ENCODE measurements at regions not wholly inside any gene's neighbourhood (a gene's known extent, or its start where the extent isn't known, plus 50 kb on each side); places are given as distances from the start of the nearest gene placed in this dataset.

DNA sequence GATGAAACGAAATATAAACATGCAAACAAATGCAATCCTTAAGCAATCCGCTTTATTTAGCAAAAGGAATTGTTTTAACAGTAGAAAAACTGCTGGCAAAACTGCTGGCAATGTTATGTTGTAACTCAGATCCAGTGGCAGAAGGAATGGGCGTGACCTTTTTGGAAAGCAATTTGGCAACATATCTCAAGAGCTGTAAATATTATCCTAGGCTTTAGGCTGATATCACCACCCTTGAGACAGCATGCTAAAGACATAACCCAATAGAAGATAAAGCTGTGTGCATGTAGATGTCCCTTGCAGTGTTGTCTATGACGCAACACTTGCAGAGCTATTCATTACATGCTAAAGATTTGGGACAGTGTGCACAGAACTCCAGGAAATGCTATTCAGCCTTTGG, 138.5 kb downstream of the DICER1 start:
- Histone ChIP-seq H3K27ac (no peak overlapping the region), H3K4me2 (no peak overlapping the region), H3K4me1 (ENCODE audit: insufficient read depth) (no peaks in the 10 kb centered on the region), H3K9me3 (ENCODE audit: low read depth) (no peaks in the 10 kb centered on the region), H3K36me3 (replicated peaks; ENCODE audit: insufficient read depth, low read depth) (no peaks in the 10 kb centered on the region), H3K4me3 (no peak overlapping the region), H3K79me2 (no peaks in the 10 kb centered on the region), H4K20me1 (ENCODE audit: insufficient read depth, poor library complexity, severe bottlenecking) (no peaks in the 10 kb centered on the region), H3K9me2 (replicated peaks; ENCODE audit: insufficient read depth) (no peaks in the 10 kb centered on the region), H2AFZ (no peak overlapping the region), H3K27me3 (no peaks in the 10 kb centered on the region)
- TF ChIP-seq, protein P1, sequence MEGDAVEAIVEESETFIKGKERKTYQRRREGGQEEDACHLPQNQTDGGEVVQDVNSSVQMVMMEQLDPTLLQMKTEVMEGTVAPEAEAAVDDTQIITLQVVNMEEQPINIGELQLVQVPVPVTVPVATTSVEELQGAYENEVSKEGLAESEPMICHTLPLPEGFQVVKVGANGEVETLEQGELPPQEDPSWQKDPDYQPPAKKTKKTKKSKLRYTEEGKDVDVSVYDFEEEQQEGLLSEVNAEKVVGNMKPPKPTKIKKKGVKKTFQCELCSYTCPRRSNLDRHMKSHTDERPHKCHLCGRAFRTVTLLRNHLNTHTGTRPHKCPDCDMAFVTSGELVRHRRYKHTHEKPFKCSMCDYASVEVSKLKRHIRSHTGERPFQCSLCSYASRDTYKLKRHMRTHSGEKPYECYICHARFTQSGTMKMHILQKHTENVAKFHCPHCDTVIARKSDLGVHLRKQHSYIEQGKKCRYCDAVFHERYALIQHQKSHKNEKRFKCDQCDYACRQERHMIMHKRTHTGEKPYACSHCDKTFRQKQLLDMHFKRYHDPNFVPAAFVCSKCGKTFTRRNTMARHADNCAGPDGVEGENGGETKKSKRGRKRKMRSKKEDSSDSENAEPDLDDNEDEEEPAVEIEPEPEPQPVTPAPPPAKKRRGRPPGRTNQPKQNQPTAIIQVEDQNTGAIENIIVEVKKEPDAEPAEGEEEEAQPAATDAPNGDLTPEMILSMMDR (IDR thresholded peaks at IDR 0.05; ENCODE audit: poor library complexity): no peak
- TF ChIP-seq EZH2 (IDR thresholded peaks at IDR 0.05; ENCODE audit: borderline replicate concordance) (no peak), EZH2phosphoT487 (IDR thresholded peaks at IDR 0.05; ENCODE audit: low read depth, severe bottlenecking, unreplicated experiment) (no peak)
- DNase-seq (ENCODE audit: low spot score): no peak
- 73% methylated on average over 4 of the region's 4 CpGs for WGBS (ENCODE audit: low lambda C conversion rate, missing lambda C conversion rate)

DNA sequence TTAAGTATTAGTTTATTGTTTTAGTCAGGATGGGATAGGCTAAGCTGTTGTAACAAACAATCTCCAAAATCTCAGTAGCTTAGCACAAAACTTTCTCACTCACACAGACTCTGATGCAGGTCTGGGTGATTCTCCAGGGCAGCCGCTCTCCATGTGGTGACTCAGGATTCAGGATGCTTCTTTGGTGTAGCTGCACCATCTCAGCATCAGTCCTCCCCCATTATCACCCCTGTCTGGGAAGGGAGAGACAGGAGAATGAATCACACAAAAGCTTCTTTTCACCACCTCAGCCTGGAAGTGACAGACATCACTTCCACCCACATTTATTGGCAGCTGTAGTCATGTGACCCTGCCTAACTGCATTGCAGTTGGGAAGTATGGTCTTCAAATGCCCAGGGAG, 142.3 kb downstream of the DICER1 start:
- no peak overlapping the region for H3K4me3 ChIP-seq
- H3K27ac ChIP-seq: no peak overlapping the region
- H2AFZ ChIP-seq: no peak overlapping the region
- no peak overlapping the region for H3K4me2 ChIP-seq
- H3K36me3 ChIP-seq (replicated peaks; ENCODE audit: insufficient read depth, low read depth): no peaks in the 10 kb centered on the region
- DNase-seq (ENCODE audit: low spot score): no peak
- H4K20me1 ChIP-seq (ENCODE audit: insufficient read depth, poor library complexity, severe bottlenecking): no peaks in the 10 kb centered on the region
- H3K27me3 ChIP-seq: no peaks in the 10 kb centered on the region
- 94% methylated on average over 1 of the region's 1 CpG for WGBS (ENCODE audit: low lambda C conversion rate, missing lambda C conversion rate)
- H3K4me1 ChIP-seq (ENCODE audit: insufficient read depth): peaks cover 4% of the 10 kb centered on the region
- H3K79me2 ChIP-seq: no peaks in the 10 kb centered on the region
- H3K9me3 ChIP-seq (ENCODE audit: low read depth): no peaks in the 10 kb centered on the region
- no peak for TF ChIP-seq EZH2 (IDR thresholded peaks at IDR 0.05; ENCODE audit: borderline replicate concordance)
- TF ChIP-seq EZH2phosphoT487 (IDR thresholded peaks at IDR 0.05; ENCODE audit: low read depth, severe bottlenecking, unreplicated experiment): no peak
- TF ChIP-seq, protein P1 (IDR thresholded peaks at IDR 0.05; ENCODE audit: poor library complexity): no peak
- H3K9me2 ChIP-seq (replicated peaks; ENCODE audit: insufficient read depth): no peaks in the 10 kb centered on the region

DNA sequence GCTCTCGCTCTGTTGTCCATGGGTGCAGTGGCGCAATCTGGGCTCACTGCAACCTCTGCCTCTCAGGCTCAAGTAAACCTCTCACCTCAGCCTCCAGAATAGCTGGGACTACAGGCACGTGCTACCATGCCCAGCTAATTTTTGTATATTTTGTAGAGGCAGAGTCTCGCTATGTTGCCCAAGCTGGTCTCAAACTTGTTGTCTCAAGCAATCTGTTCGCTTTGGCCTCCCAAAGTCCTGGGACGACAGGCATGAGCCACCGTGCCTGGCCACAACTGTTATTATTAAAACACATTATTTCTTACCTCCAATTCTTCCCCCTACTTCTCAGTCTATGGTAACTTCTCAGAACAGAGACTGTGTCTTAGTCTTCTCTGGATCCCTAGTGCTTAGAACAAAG, 143.3 kb downstream of the DICER1 start:
- no peak for DNase-seq (ENCODE audit: low spot score)
- H3K27me3 ChIP-seq: no peaks in the 10 kb centered on the region
- H3K36me3 ChIP-seq (replicated peaks; ENCODE audit: insufficient read depth, low read depth): no peaks in the 10 kb centered on the region
- no peaks in the 10 kb centered on the region for H3K79me2 ChIP-seq
- H4K20me1 ChIP-seq (ENCODE audit: insufficient read depth, poor library complexity, severe bottlenecking): no peaks in the 10 kb centered on the region
- no peak for TF ChIP-seq EZH2phosphoT487 (IDR thresholded peaks at IDR 0.05; ENCODE audit: low read depth, severe bottlenecking, unreplicated experiment)
- no peak for TF ChIP-seq EZH2 (IDR thresholded peaks at IDR 0.05; ENCODE audit: borderline replicate concordance)
- TF ChIP-seq, protein P1 (IDR thresholded peaks at IDR 0.05; ENCODE audit: poor library complexity): no peak
- no peak overlapping the region for H2AFZ ChIP-seq
- WGBS (ENCODE audit: low lambda C conversion rate, missing lambda C conversion rate): 96% methylated on average over 7 of the region's 7 CpGs
- no peak overlapping the region for H3K27ac ChIP-seq
- no peak overlapping the region for H3K4me2 ChIP-seq
- peaks cover 4% of the 10 kb centered on the region for H3K4me1 ChIP-seq (ENCODE audit: insufficient read depth)
- no peaks in the 10 kb centered on the region for H3K9me3 ChIP-seq (ENCODE audit: low read depth)
- no peak overlapping the region for H3K4me3 ChIP-seq
- H3K9me2 ChIP-seq (replicated peaks; ENCODE audit: insufficient read depth): no peaks in the 10 kb centered on the region
